HG03045 (cell line): ENCODE measurements at regions not wholly inside any gene's neighbourhood (a gene's known extent, or its start where the extent isn't known, plus 50 kb on each side); places are given as distances from the start of the nearest gene placed in this dataset.
"Not testable (repeated sequence)": the region's sequence is repeated elsewhere in the genome, so short reads cannot be mapped to it uniquely, and the experiment has no call there.

Experiments used
- ATAC-seq: cut with Tn5 transposase; IDR thresholded peaks from one replicate; pipeline ENCODE4 v1.9.1; 2021; ENCODE audit warnings: mild to moderate bottlenecking, moderate library complexity; ENCODE audit not compliant: unreplicated experiment

DNA sequence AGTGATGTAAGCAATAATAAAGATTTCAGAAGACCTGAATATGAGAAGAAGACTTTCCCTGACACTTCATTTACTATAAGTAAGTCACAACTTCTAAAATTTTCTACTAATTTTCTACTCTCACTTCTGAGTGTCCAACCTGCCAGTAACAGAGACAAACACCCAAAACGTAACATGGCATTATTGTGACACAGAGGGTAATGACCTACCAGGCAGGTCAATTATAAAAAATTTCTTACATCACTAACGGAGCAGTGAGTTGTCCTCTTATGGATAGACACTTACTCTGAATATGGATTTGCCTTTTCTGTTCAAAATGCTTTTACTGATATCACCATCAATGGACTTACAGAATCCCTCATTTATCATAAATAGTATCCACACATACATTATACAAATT lies 405.9 kb upstream of the MAGEB16 start:
- ATAC-seq: no peak

GRCh38 chrX:35406386-35406785 lies 391.8 kb upstream of the MAGEB16 start:
- no peak for ATAC-seq

DNA sequence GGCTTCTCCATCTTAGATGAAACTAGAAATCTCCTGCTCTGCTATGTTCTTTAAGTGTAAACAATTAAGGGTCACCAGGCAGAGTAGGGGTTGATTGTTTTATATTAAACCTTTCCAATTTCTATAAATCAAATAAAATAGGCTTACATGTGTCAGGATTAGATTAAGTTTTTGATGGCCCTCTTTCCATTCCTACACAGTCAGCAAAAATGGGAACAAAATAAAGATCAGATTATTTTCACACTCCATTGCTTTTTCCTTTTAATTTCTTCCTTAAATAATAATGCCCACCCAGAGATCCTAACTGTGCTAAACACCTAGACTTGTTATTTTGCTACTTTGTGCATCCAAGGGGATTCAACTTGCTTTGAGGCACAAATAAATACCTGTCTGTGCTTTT lies 381.4 kb upstream of the MAGEB16 start:
- no peak for ATAC-seq

DNA sequence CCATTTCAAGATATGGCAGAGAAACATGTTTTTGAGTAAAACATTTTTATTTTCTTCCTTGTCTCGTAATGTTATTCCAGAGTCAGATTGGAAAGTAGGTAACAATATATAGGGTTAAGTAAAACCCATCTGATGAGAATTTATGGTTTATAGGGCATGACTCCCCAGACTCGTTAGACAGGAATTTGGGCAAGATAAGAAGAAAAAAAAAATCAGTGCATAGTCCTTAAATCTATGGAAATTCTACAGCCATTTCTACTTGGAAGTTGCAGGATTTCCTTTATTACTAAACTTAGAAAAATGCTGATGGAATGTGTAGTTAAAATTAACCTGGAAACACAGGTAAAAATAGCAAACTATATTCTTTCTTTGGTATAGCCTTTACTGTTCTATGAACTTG lies 366.1 kb upstream of the MAGEB16 start:
- ATAC-seq: no peak

DNA sequence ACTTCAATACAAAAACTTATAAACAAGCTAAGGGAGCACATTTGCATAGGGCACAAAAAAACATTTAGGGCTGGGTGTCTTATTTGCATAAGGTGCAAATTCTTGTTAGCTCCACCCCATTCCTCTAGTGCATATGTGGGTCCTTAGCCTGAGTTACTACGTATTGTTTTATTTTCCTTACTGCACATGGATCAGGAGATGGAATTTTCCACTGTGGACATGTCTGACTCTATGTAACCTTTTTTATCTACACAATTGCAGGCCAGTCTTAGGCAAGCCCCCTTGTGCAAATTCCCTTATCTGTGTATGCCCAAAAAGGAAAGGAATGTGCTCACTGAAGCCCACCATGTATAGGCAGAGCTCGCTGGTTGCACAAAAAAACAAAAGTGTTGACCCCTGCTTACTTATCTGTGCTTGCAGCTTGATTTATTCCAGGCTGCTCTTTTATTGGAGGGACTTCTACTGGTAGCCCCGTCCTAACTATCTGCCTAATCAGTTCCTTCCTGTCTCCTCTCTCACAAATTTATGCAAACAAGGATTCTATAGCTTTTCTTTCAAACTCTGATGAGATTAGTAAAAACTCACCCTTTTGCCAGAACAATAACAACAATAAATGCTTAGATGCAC lies 359.0 kb upstream of the MAGEB16 start:
- ATAC-seq: no peak

DNA sequence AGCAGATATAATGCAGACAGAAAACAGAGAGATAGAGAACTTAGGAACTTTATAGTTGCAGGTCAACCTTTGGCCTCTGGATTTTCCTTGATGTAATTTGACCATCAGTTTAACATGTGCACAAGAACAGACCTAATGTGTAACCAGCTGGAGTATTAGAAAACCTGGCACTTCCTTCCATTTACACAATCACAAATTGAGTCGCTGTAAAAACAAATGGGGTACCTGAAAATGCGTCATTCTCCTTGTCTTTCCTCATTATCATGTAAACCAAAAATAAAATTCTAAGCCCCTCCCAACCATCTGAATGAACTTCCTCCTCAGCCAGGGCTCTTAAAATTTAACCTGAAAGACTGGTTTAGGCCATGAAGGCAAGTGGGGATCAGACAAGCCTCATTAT lies 358.4 kb upstream of the MAGEB16 start:
- ATAC-seq: no peak

DNA sequence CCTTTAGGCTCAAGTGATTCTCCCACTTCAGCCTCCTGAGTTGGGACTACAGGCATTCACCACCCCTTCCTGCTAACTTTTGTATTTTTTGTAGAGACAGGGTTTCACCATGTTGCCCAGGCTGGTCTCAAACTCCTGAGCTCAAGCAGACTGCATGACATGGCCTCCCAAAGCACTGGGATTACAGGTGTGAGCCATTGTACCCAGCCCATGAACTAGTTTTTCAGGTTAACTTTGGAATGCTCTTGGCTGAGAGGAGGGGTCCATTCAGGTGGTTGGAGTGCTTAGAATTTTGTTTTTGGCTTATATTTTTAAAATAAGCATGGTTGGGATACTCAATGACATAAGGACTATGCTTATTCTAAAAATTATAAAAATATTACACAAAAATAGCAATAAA lies 355.7 kb upstream of the MAGEB16 start:
- no peak for ATAC-seq

DNA sequence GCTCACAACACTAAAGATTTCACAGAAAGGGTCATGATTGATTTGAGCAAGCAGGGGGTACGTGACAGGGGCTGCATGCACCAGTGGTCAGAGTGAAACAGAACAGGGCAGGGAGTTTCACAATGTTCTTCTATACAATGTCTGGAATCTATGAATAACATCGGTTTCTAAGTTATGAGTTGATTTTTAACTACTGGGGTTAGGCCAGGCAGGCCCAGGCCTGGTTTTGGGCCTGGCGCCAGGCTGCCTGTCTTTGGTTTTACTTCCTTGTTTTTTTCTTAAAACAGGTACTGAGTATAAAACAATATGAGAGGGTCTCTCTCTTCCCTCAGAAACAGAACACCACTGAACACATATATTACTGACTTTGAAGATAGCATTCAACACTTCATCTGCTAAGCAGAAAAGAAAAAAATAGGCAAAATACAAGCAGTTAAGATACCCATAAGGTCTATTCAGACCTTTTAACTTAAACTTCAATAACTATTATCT lies 355.0 kb upstream of the MAGEB16 start:
- not testable (repeated sequence) for ATAC-seq

DNA sequence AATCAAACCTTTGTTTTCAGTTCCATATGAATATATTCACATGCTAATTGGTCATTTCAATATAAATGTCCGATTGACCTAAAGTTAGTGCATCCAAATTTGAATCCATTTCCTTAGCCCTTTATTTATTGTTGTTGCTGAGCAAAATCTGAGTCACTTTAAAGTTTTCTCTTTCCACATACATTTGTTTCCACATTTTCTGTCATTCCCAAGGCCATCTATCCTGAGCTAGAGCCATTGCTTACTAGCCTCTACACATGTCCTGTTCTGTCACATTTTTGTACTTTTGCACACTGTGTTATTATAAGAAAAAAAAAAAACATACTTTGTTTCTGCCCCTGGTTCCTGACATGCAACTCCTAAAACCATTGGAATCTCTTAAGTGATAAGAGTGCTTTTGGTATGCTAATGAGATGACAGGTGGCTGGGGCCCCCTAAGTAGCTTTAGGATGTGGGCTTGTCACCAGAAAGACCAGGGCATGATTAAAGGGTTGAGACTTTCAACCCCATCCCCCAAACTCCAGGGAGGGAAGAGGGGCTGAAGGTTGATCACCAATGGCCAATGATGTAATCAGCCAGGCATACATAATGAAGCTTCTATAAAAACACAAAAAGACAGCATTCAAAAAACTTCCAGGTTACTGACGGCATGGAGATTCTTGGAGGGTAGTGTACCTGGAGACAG lies 353.3 kb upstream of the MAGEB16 start:
- no peak for ATAC-seq

- no peak for ATAC-seq
Observed at GRCh38 chrX:35445912-35446311, 352.2 kb upstream of the MAGEB16 start.

- no peak for ATAC-seq
Observed at GRCh38 chrX:35456891-35457290, 341.3 kb upstream of the MAGEB16 start.

GRCh38 chrX:35458142-35458541 lies 340.0 kb upstream of the MAGEB16 start:
- no peak for ATAC-seq

GRCh38 chrX:35461164-35461563 lies 337.0 kb upstream of the MAGEB16 start:
- ATAC-seq: no peak

- ATAC-seq: not testable (repeated sequence)
Observed at GRCh38 chrX:35496671-35497070, 301.5 kb upstream of the MAGEB16 start.

- not testable (repeated sequence) for ATAC-seq
Observed at GRCh38 chrX:35497453-35497852, 300.7 kb upstream of the MAGEB16 start.

DNA sequence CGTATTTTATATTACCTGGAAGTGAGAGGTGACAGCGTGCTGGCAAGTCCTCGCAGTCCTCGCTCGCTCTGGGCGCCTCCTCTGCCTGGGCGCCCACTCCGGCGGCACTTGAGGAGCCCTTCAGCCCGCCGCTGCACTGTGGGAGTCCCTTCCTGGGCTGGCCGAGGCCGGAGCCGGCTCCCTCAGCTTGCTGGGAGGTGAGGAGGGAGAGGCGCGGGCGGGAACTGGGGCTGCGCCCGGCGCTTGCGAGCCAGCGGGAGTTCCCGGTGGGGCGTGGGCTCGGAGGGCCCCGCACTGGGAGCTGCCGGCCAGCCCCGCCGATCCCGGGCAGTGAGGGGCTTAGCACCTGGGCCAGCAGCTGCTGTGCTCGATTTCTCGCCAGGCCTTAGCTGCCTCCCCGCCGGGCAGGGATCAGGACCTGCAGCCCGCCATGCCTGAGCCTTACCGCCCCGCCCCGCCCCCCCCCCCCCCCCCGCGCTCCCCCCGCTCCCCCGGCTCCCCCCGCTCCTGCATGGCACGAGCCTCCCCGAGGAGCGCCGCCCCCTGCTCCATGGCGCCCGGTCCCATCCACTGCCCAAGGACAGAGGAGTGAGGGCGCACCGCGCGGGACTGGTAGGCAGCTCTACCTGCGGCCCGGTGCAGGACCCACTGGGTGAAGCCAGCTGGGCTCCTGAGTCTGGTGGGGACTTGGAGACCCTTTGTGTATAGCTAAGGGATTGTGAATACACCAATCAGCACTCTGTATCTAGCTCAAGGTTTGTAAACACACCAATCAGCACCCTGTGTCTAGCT lies 298.9 kb upstream of the MAGEB16 start:
- ATAC-seq: no peak

- ATAC-seq: no peak
Observed at GRCh38 chrX:35507701-35508100, 290.4 kb upstream of the MAGEB16 start.

GRCh38 chrX:35548003-35548402 lies 250.1 kb upstream of the MAGEB16 start:
- ATAC-seq: not testable (repeated sequence)

DNA sequence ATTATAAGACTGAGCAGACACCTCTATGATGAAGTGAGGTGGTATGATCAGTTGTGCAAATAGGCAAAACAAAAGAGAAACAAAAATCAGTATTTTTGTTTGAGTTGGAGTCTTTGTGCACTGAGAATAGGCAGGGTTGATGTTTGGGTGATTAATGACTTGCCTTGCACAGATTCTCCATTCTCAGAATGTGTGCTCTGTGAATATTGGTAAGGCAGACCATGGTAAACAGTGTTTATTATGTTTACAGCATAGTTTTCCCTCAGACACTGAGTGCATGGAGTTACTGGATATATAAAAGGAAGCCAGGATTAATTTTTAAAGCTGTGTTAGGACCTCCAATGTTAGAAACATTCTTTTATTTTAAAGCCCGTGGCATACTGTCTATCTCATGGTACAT lies 240.2 kb upstream of the MAGEB16 start:
- ATAC-seq: no peak

DNA sequence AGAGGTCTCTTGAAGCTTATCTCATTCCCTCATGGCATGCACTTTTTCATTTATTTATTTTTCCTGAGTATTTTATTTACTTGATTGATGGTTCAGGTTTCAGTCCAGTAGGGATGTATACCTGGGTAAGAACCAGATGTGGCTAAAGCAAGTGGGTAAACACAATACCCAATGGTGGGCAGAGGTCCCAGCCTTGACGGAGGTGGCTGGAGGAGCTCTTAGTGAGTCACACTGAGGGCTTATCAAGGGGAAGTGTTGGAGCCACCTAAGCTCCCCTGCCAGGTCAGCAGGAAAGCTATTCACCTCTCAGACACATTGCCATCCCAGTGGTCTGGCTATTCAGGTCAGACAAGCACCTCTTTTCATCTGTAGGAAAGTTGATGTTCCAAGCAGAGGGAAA lies 236.2 kb upstream of the MAGEB16 start:
- no peak for ATAC-seq

DNA sequence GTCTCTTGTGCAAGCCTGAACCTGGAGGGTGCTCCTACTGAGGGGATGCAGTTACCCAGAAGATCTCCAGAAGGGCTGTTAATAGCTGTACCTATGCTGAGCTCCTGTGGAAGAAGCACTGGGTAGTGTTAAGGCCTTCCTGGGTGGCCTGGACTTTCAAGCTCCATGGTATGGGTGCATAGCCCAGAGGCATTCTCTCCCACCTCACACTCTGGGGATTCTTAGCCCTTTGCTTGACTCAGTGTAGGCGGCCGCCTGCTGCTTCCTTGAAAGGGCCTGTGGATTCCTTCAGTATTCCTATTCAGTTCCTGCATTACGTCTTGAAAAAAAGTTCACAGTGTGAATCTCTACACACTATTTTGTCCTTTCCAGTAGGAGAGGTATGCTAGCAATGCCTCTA lies 235.7 kb upstream of the MAGEB16 start:
- ATAC-seq: no peak

DNA sequence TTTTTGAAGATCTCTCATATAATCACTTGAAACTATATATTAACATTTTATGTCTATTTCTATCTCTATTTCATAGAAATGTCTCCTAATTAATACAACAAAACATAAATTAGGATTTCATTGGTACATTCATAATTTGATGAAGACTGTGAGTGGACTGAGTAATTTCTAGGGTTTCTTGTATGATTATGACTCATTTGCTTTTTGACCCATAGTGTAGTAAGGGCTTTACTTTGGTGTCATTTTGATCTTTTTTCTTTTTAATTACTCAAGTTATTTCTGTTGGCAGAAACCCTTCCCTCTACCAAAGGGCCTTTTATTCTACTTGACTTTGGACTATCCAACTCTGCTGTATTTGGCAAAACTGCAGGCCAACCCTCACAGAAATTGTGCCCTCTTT lies 207.9 kb upstream of the MAGEB16 start:
- ATAC-seq: no peak
